Transverse colon (tissue), 4 donors: ENCODE measurements at regions not wholly inside any gene's neighbourhood (a gene's known extent, or its start where the extent isn't known, plus 50 kb on each side); places are given as distances from the start of the nearest gene placed in this dataset.
"Not testable (repeated sequence)": the region's sequence is repeated elsewhere in the genome, so short reads cannot be mapped to it uniquely, and the experiment has no call there.

ENCODE experiments used
- DNase-seq: peaks from one replicate; pipeline ENCODE4 v3.0.0-alpha.2; 2019
- H3K27ac ChIP-seq, 4 donors: fragments of 200-600 bp; sonication (generic); 2 replicates each; pipeline ENCODE4 v1.5.1; 2016 to 2018; ENCODE audit warnings: inconsistent platforms in 4 of 4
- H3K27me3 ChIP-seq: fragments of 200-600 bp; sonication (generic); 2 replicates; pipeline ENCODE4 v1.5.1; 2017; ENCODE audit warnings: inconsistent platforms
- H3K36me3 ChIP-seq, 4 donors: fragments of 200-600 bp; sonication (generic); 2 replicates each; pipeline ENCODE4 v1.5.1; 2017 to 2019; ENCODE audit warnings: inconsistent platforms in 4 of 4
- H3K4me1 ChIP-seq, 4 donors: fragments of 200-600 bp; sonication (generic); 2 replicates each; pipeline ENCODE4 v1.5.1; 2017 to 2020; ENCODE audit warnings: inconsistent platforms in 4 of 4
- H3K4me3 ChIP-seq, 4 donors: fragments of 200-600 bp; sonication (generic); 1 replicate in 1 of 4; 2 replicates in 3 of 4; pipeline versions ENCODE4 v1.5.1 to v1.6.1; 2017 to 2019; ENCODE audit warnings: inconsistent platforms in 4 of 4
- H3K9me3 ChIP-seq, 2 donors: fragments of 200-600 bp; sonication (generic); 2 replicates each; pipeline ENCODE4 v1.5.1; 2017 to 2019; ENCODE audit warnings: inconsistent platforms in 2 of 2
- EP300 ChIP-seq: sonication (generic); formaldehyde crosslinking; IDR thresholded peaks from one replicate; pipeline ENCODE4 v1.6.1; 2017; ENCODE audit warnings: antibody characterized with exemption, low read depth
- POLR2A ChIP-seq: fragments of 450-650 bp; IDR thresholded peaks from one replicate; pipeline ENCODE4 v1.6.1; 2016; ENCODE audit warnings: antibody characterized with exemption, mild to moderate bottlenecking, moderate library complexity
- POLR2AphosphoS5 ChIP-seq, 3 donors: sonication (generic); formaldehyde crosslinking; IDR thresholded peaks; one replicate each; pipeline ENCODE4 v1.6.1; 2016; ENCODE audit warnings: antibody characterized with exemption in 3 of 3
- WGBS, 2 donors: methylation state at CpG; one replicate each; pipeline ENCODE4 v1.1.5; 2018; ENCODE audit warnings: low coverage in 1 of 2; 5-methylcytosine and 5-hydroxymethylcytosine counted together
- in situ Hi-C, 4 donors: fragments of 200-750 bp; cut with MboI; loops; one replicate each; pipeline versions ENCODE4 v1.15.0 to v1.15.1; 2017; ENCODE audit warnings: low sequenced_read_pairs in 3 of 4, low pct_ligation_motif_present in 1 of 4, low pct_unique_long_range_greater_than_20kb in 1 of 4
- intact Hi-C: fragments of 100-400 bp; cut with DNase I; formaldehyde crosslinking; loops from one replicate; pipeline ENCODE4 v1.15.1; 2023; ENCODE audit warnings: low total_unique reads
- TF ChIP-seq, protein P1 (sequence below), 5 experiments: fragments of 200-600 bp in 3 of 5; fragments of 450-650 bp in 2 of 5; sonication (generic) in 3 of 5; IDR thresholded peaks; 1 replicate in 2 of 5; 2 replicates in 3 of 5; pipeline ENCODE4 v1.5.1; 2016 to 2017; ENCODE audit warnings: antibody characterized with exemption in 5 of 5, inconsistent platforms in 3 of 5, mild to moderate bottlenecking in 2 of 5, moderate library complexity in 1 of 5

DNA sequence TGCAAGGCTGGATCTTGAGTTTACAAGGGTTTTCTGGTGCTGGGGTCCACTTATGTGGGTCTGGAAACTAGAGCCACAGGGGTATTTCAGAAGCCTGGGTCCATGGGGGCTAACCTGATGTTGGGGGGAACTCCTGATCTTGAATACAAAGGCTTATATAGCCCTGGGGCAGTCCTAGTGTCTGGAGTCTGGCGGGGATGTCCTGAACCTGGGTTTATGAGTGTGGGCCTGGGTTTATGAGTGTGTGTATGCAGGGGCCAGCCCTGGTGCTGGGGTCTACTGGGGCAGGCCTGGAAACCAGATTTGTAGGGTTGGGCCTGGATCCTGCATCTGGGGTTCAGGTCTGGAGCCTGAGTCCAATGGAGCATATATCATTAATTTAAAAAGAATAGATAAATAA is 146.5 kb upstream of the C1GALT1 start:
- DNase-seq, result no peak
- WGBS, 2 donors, result 100% methylated on average over 1 of the region's 1 CpG; no CpG with 5 or more reads in 1 of the 2 donors

DNA sequence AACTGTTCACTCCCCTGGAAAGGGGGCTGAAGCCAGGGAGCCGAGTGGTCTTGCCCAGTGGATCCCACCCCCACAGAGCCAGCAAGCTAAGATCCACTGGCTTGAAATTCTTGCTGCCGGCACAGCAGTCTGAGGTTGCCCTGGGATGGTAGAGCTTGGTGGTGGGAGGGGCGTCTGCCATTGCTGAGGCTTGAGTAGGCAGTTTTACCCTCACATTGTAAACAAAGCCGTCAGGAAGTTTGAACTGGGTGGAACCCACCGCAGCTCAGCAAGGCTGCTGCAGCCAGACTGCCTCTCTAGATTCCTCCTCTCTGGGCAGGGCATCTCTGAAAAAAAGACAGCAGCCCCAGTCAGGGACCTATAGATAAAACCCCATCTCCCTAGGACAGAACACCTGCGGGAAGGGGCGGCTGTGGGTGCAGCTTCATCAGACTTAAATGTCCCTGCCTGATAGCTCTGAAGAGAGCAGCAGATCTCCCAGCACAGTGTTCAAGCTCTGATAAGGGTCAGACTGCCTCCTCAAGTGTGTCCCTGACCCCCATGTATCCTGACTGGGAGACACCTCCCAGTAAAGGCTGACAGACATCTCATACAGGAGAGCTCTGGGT is 140.0 kb upstream of the C1GALT1 start:
- H3K27me3 ChIP-seq, H3K4me1 ChIP-seq, H3K9me3 ChIP-seq, H3K36me3 ChIP-seq, DNase-seq, intact Hi-C loops, H3K4me3 ChIP-seq, H3K27ac ChIP-seq, in situ Hi-C loops: not testable (repeated sequence)
- WGBS, 2 donors, result 75 to 90% methylated on average over 2 to 7 of the region's 7 CpGs

More for the DNA sequence above, 146.5 kb upstream of the C1GALT1 start:
- in situ Hi-C loops (no loop called here), intact Hi-C loops (no loop called here)
- Histone ChIP-seq H3K36me3 (no peaks in the 10 kb centered on the region), H3K27me3 (no peaks in the 10 kb centered on the region), H3K4me3 (no peak overlapping the region), H3K27ac (no peak overlapping the region), H3K9me3 (no peaks in the 10 kb centered on the region), H3K4me1 (no peaks in the 10 kb centered on the region)
- TF ChIP-seq POLR2A, result no peak
- TF ChIP-seq, protein P1, sequence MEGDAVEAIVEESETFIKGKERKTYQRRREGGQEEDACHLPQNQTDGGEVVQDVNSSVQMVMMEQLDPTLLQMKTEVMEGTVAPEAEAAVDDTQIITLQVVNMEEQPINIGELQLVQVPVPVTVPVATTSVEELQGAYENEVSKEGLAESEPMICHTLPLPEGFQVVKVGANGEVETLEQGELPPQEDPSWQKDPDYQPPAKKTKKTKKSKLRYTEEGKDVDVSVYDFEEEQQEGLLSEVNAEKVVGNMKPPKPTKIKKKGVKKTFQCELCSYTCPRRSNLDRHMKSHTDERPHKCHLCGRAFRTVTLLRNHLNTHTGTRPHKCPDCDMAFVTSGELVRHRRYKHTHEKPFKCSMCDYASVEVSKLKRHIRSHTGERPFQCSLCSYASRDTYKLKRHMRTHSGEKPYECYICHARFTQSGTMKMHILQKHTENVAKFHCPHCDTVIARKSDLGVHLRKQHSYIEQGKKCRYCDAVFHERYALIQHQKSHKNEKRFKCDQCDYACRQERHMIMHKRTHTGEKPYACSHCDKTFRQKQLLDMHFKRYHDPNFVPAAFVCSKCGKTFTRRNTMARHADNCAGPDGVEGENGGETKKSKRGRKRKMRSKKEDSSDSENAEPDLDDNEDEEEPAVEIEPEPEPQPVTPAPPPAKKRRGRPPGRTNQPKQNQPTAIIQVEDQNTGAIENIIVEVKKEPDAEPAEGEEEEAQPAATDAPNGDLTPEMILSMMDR (IDR thresholded peaks at IDR 0.05), result no peak

- no peaks in the 10 kb centered on the region for H3K27me3 ChIP-seq
- no peaks in the 10 kb centered on the region for H3K36me3 ChIP-seq
- WGBS, 2 donors, result 69% methylated on average over 2 of the region's 2 CpGs; no CpG with 5 or more reads in 1 of the 2 donors
- no peaks in the 10 kb centered on the region for H3K9me3 ChIP-seq
- H3K4me3 ChIP-seq, result no peak overlapping the region
- intact Hi-C loops (no loop called here), in situ Hi-C loops (no loop called here)
- TF ChIP-seq EP300 (no peak), POLR2AphosphoS5 (IDR thresholded peaks at IDR 0.05) (no peak), POLR2A (no peak)
- TF ChIP-seq, protein P1 (IDR thresholded peaks at IDR 0.05), result no peak
- no peak for DNase-seq
- no peak overlapping the region for H3K27ac ChIP-seq
- no peaks in the 10 kb centered on the region for H3K4me1 ChIP-seq
Measured at GRCh38 chr7:7044806-7045205, 137.5 kb upstream of the C1GALT1 start.

DNA sequence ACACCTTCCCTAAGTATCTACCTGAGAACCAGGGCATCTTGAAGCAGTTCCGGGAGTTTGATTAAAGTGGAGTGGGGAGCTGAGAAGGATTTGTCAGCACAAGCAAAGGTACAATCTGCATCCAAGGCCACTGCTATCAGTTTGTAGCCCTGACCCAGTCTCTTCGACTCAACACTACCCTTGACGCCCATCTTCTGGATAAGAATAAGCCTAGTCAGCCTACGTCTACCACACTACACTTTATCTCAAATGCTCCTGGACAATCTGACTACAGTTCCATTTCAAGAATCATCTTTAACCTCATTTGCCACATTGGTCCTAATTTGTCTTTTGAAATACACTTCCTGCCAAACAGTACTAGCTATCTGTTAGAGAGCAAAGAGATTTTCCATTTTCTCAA is 134.1 kb upstream of the C1GALT1 start:
- intact Hi-C loops (no loop called here), in situ Hi-C loops (no loop called here)
- Histone ChIP-seq H3K9me3 (no peaks in the 10 kb centered on the region), H3K4me3 (no peak overlapping the region), H3K27me3 (no peaks in the 10 kb centered on the region), H3K36me3 (no peaks in the 10 kb centered on the region), H3K4me1 (peaks cover 0 to 15% (median 6%) of the 10 kb centered on the region in 4 donors), H3K27ac (no peak overlapping the region)
- 92% methylated on average over 3 to 4 of the region's 4 CpGs for WGBS, 2 donors
- no peak for DNase-seq
- TF ChIP-seq POLR2A (no peak), EP300 (no peak), POLR2AphosphoS5 (IDR thresholded peaks at IDR 0.05) (no peak)
- TF ChIP-seq, protein P1 (IDR thresholded peaks at IDR 0.05), result no peak

DNA sequence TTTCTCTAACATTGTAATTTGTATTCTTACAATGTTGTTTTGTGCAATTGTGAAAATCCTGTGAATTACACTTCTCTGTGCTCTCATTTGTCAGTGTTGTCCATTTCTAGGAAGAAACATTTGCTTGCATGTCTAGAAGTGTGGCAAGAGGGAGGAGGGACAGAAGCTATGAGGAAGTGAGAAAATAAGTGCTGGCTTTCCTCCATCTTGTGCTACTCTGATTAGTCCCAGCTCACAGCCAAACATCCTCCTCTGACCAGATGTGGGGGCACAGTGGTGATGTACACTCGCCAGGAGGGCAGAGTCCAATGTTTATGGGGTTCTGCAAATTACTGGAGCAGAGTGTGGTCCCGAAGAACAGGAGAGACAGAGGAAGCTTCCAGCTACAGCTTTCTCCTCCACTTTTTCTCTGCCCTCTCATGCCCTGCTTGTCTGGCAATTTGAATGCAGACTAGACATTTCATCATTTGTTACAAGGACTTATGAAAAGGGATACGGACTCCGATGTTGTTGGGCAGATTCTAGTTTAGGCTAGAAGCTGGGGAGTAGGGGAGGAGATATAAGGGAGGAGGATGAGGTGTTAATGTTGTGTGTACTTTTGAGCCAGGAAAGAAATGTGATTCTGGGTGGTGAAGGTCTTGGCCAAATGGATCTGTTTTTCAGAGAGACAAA is 131.0 kb upstream of the C1GALT1 start:
- WGBS, 2 donors, result 49 to 50% methylated on average over 4 of the region's 4 CpGs
- Histone ChIP-seq H3K9me3 (no peaks in the 10 kb centered on the region), H3K4me3 (no peak overlapping the region), H3K4me1 (peaks cover 0 to 15% (median 6%) of the 10 kb centered on the region in 4 donors), H3K27me3 (no peaks in the 10 kb centered on the region), H3K27ac (peak overlapping the region in 1 of 4 donors; percentile 49), H3K36me3 (no peaks in the 10 kb centered on the region)
- DNase-seq, result peak; percentile 9
- TF ChIP-seq EP300 (no peak), POLR2AphosphoS5 (IDR thresholded peaks at IDR 0.05) (no peak), POLR2A (no peak)
- TF ChIP-seq, protein P1 (IDR thresholded peaks at IDR 0.05), result no peak
- intact Hi-C loops (no loop called here), in situ Hi-C loops (no loop called here)
